ENCODE measurements at regions not wholly inside any gene's neighbourhood (a gene's known extent, or its start where the extent isn't known, plus 50 kb on each side); places are given as distances from the start of the nearest gene placed in this dataset.
"Not testable (repeated sequence)": the region's sequence is repeated elsewhere in the genome, so short reads cannot be mapped to it uniquely, and the experiment has no call there.

DNA sequence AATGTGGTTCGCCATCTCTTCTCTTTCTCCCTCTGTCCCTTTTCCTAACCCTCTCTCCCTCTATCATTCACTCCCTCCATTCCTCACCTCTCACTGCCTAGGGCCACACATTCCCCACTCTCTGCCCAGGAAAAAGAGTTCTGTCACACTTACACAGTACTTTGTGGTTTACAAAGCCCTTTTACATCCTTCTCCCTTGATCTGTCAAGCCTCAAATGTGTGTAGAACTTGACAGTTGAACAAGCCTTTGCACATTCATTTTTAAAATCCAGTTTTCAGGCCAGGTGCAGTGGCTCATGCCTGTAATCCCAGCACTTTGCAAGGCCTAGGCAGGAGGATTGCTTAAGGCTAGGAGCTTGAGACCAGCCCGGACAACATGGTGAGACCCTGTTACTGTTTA lies 156.3 kb downstream of the VSIG4 start:
- no peak for DNase-seq (ENCODE audit: low read depth)

DNA sequence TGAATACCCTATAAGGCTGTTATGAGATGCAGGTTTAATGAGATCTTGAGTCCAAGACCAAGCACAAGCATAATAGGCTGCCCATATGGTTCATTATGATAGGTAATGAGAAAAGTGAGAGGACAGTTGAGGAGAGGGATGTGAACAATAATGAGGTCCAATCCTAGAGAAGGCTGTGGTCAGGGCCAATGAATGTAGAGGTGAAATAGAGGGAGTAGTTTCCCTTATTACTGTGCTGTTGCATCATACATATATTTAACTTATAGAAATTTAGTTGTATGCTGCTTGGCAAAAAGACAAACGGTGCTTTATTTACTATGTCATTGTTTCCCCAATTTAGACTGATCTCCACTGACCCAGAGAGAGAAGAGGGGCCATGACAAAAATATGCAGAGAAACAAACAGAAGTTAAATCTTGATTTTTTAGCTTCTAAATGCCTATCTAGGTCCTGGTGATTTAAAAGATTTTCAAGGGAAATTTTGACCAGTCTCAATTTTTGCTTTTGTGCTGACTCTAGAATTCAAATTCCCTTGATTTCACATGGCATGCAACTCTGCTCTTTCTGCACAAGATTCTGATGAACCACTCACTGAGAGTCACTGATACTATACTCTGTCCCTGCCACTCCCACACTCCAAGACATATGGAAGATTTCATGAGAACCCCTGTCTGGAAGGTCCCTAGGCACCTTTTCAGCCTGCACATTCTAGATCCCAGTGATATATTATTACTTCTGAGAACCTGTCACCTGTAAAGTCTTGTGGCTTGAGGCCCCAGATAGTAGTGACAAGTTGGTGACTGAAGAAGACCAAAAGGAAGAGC lies 159.7 kb downstream of the VSIG4 start:
- DNase-seq (ENCODE audit: low read depth) = no peak

DNA sequence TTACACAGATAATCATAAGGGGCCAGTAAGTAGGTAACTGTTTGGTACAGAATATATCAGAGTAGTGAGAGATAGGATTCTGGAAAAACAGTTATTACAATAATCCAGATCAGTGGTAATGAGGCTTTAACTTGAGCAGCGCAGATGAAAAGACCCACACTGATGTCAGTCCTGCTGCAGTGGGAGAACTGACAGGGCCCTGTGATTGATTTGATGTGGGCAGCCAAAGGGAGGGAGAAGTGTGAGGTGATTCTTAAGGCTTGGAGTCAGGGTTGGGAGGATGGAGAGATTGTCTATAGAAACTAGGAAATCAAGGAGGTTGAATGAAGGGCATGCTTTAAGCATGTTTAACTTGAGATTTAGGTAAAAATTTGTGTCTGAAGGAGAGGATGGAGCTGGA lies 161.4 kb downstream of the VSIG4 start:
- DNase-seq (ENCODE audit: low read depth) = no peak

DNA sequence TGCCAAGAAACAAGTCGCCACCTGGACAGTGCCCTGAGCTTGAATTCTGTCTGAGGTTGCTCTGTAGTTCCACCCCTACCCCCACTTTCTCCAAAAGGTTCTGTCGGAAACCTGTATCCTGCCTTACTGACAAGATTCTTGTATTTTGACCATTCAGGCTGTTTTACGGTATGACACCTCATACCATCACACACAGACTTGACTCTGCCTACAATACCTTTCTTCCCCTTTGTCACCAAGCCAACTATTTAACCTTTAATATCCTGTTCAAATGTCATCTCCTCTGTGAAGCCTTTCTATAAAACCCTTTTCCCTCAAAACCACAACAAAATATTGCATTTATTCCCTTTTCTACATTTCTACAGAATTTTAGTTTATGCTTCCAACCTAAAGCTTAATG lies 161.9 kb downstream of the VSIG4 start:
- no peak for DNase-seq (ENCODE audit: low read depth)

DNA sequence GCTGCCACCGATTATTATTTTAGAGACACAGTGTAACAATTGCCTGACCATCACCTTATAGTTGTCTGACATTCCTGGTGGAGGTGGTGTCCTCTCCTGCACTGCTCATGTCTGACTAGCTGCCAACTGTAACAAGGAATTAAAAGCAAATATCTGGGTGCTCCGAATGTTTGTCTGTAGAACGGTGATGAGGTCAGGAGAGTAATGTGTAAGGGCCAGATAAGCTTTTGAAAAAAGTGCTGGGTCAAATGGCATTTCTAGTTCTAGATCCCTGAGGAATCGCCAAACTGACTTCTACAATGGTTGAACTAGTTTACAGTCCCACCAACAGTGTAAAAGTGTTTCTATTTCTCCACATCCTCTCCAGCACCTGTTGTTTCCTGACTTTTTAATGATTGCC lies 164.3 kb downstream of the VSIG4 start:
- not testable (repeated sequence) for DNase-seq (ENCODE audit: low read depth)

DNA sequence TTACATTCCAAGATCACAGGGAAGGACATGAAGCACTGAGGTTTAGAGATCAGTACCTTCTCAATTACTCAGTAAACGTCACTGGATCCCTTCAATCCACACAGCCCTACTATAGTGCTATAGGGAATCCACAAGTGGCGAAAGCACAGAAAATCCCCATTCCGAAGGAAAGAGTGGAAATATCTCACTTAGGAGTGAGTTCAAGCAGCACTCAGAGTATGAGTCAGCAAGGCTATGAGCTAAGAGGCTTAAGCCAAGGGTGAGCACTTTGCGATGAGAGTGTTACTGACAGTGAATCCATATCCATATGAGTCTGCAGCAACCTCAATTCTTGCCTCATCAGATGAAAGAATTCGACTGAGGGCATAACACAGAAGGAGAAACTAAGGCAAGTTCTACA lies 165.1 kb downstream of the VSIG4 start:
- DNase-seq (ENCODE audit: low read depth) = no peak

DNA sequence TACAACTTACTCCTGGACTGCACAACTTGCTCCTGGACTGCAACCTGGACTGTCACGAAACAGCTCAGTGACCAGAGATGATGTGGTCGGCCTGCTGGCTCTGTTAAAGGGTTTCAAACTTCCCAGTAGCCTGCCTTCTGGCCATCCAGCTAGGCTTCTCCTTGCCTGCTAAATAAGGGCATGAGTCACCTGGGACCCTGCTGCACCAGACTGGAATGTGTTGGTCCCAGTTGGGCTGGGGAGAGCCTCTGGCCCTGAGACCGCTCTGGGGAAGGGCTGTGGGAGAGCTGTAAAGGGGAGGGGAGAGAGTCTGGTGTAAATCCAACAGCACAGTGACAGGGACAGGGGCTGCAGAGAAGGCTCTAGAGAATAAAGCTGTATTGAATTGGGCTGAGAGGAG lies 165.8 kb downstream of the VSIG4 start:
- no peak for DNase-seq (ENCODE audit: low read depth)

DNA sequence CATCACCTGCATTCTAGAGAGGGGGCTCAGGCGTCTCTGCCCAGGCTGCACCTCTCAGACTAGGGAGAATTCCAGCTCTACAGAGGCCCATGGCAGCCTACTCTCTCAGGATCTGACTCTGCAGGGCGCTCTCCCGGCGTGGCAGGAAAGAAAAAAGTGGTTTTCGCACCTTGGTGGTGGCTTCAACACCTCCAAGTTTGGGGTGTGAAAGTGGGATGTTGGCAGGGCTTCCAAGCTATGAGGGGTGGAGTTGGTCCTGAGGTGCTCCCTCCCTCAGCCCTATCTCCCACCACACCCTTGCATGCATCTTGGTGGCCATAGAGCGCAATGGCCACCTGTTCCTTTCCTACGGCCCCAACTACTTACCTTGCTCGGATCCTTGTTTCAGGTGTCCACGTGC lies 166.5 kb downstream of the VSIG4 start:
- DNase-seq (ENCODE audit: low read depth) = no peak

DNA sequence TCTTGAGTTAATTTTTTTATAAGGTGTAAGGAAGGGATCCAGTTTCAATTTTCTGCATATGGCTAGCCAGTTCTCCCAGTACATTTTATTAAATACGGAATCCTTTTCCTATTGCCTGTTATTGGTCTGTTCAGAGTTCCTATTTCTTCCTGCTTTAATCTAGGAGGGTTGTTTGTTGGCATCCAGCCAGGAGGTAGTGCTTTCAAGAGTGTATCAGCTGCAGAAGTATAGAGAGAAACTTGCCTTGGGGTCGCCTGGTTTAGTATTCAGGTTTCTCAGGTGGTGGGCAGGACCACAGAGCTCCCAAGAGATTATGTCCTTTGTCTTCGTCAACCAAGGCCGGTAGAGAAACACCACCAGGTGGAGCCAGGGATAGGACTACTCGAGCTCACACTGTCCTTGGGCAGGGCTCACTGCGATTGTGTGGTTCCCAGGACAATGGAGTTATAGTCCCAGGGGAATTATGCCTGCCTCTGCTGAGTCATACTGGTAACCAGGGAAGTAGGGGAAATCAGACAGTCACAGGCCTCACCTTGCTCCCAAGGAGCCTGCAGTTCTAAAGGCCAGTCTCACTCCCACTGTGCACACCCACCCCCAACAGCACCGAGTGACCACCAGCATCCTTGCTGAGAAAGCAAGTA lies 168.1 kb downstream of the VSIG4 start:
- DNase-seq (ENCODE audit: low read depth) = no peak

DNA sequence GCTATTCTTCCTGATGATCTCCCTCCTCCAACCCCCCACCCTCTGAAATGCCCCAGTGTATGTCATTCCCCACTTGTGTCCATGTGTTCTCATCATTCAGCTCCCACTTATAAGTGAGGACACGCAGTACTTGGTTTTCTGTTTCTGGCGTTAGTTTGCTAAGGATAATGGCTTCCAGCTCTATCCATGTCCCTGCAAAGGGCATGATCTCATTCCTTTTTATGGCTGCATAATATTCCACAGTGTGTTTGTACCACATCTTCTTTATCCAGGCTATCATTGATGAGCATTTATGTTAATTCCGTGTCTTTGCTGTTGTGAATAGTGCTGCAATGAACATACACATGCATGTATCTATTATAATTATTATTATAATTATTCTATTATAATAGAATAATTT lies 169.3 kb downstream of the VSIG4 start:
- DNase-seq (ENCODE audit: low read depth) = not testable (repeated sequence)

DNA sequence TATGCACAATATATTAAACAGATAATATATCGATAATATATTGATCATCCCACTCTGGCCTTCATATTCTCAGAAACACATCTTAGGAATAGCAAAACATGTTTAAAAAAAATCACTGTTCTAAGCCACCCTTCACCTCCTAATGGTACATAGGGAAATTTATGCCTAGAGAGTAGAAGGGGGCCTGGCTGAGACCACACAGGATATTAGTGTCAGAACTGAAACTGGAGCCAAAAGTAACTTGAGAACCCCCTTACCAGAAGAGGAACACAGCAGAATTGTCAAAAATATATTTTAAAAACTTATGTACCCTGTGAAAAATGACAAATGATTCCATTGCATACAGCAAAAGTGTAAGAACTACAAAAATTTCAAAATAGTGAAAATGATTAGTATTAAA lies 173.1 kb downstream of the VSIG4 start:
- DNase-seq (ENCODE audit: low read depth) = no peak

DNA sequence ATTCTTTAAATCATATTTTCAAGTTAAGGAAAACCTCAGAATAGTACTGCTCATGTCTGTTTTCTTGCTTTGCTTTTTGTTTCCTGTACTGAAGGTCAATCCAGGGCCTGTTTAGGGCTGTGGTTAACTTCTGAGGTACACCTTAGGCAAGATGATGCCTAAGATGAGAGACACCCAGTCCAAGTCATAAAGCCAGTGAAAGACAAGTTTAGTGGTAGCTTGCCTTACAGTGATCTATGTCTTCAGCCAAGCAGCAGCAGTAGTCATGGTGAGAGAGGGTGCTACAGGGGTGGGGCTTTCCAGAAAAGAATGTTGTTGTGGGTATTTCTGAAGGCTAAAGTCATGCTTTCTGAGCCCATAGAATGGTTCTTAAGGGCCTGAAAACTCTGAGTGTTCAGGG lies 173.7 kb downstream of the VSIG4 start:
- no peak for DNase-seq (ENCODE audit: low read depth)

DNA sequence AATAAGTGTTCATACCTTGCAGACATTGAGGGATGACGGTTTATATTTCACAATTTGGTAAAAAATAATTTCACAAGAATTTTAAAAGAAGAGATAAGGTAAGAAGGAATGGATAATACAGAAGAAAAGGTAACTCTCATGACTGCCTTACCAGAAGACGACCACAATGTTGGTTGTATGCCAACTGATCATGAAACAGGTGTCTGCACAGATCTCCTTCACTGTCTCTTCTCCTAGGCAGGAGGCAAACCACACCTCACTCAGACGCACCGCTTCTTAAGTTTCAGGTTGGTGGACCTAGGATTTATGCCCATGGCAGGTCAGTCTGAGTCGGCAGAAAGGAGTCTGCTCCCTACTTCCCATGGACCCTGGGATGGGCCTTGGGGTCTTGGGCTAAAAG lies 177.2 kb downstream of the VSIG4 start:
- no peak for DNase-seq (ENCODE audit: low read depth)

DNA sequence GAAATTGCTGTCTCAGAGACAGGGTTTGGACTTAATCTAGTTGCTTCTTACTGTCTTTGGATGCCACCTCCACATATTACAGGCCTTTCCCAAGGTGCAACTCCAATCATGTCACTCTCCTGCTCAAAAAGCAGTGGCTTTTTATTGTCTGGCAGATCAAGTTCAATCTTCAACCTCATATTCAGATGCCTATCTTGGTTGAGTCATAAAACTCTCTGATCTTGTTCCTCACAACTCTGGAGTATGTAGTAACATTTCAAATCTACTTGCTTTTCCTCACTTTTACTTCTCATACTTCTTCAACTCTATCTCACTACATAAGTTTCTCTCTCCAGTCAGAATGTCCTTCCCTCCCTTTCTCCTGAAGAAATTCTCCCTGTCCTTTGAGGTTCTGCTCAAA lies 180.6 kb downstream of the VSIG4 start:
- DNase-seq (ENCODE audit: low read depth) = no peak

DNA sequence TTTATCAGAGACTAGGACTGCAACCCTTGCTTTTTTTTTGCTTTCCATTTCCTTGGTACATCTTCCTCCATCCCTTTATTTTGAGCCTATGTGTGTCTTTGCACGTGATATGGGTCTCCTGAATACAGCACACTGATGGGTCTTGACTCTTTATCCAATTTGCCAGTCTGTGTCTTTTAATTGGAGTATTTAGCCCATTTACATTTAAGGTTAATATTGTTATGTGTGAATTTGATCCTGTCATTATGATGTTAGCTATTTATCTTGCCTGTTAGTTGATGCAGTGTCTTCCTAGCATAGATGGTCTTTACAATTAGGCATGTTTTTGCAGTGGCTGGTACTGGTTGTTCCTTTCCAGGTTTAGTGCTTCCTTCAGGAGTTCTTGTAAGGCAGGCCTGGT lies 185.4 kb downstream of the VSIG4 start:
- not testable (repeated sequence) for DNase-seq (ENCODE audit: low read depth)

DNA sequence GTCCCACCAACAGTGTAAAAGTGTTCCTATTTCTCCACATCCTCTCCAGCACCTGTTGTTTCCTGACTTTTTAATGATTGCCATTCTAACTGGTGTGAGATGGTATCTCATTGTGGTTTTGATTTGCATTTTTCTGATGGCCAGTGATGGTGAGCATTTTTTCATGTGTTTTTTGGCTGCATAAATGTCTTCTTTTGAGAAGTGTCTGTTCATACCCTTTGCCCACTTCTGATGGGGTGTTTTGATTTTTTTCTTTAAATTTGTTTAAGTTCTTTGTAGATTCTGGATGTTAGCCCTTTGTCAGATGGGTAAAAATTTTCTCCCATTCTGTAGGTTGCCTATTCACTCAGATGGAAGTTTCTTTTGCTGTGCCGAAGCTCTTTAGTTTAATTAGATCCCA lies 183.9 kb downstream of the MSN start:
- not testable (repeated sequence) for DNase-seq (ENCODE audit: low read depth)

DNA sequence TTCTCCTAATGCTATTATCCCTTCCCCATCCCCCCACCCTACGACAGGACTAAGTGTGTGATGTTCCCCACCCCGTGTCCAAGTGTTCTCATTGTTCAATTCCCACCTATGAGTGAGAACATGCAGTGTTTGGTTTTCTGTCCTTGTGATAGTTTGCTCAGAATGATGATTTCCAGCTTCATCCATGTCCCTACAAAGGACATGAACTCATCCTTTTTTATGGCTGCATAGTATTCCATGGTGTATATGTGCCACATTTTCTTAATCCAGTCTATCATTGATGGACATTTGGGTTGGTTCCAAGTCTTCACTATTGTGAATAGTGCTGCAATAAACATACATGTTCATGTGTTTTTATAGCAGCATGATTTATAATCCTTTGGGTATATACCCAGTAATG lies 183.4 kb downstream of the MSN start:
- DNase-seq (ENCODE audit: low read depth) = not testable (repeated sequence)

DNA sequence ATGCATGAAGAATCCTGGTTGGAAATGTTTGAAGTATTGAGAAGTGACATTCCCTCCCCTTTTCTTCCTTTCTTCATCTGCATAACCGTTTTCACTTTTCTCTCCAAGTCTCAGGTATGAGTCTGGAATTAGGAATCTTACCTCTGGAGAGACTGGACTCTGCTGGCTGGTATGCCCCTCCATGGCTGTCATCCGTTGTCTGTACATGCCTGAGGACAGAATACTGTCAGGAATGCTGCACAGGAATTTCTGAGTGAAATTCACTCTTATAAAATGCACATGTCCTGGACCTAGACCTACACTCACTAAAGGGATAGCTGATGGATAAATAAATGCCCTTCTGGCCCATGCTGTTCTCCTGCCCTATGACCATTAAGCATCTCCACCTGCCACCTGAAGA lies 179.5 kb downstream of the MSN start:
- no peak for DNase-seq (ENCODE audit: low read depth)

DNA sequence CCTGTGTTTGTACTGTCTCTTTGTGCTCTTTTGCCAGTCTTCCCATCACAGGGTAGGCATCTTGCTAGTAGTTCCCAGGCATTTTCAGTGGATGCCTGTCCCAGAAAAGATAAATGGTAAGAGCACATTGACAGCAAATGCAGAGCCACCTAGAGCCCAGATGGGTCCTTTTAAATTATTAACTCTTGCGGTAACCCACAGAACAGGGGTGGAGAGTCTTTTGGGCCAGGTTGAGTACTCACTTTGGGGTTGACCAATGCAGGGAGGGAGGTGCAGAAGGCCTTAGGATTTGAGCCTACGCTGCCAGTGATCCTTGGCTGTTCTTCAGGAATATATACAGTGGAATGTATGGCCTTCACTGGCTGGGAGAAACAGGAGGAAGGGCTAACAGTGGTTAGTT lies 173.8 kb downstream of the MSN start:
- DNase-seq (ENCODE audit: low read depth) = no peak

DNA sequence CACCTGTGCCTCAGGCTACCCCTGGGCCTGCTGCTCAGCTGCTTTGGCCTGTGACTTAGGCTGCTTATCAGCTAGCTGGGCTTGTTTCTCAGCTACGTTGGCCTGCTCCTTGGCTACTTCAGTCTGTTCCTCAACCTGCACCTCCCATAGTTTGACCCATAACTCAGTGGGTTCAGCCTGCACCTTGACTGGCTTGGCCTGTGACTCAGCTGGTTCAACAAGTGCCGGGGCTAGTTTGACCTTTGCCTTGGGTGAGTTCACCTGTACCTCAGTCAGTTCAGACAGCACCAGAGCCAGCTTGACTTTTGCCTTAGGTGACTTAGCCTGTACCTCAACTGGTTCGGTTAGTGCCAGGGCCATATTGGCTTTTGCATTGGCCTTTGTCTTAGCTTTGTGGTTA lies 171.2 kb downstream of the MSN start:
- no peak for DNase-seq (ENCODE audit: low read depth)

DNA sequence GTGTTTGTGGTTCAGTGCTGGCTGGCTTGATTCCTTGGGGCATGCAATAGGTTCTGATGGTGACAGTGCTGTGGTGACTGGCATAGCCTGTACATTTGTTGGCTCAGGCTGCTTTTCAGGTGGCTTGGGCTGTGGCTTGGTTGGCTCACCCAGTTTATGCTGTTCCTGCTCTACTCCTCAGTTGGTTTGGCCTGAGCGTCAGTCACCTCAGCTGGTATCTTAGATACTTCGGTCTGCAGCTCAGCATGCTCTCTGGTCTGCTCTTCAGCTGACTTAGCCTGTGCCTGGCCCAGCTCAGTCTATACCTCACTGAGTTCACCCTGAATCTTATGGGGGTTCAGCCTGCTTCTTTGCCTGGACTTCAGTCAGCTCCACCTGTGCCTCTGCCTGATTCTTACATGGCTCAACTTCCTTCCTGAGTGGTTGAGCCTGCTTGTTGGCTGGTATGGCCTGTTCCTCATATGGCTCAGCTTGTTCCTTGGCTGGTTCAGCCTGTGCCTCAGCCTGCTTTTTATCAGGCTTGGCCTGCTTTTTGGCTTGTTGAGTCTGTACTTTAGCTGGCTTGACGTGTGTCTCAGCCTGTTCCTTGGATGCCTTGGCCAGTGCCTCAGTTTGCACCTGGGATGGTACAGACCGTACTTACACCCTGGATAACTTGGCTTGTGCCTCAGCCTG lies 170.6 kb downstream of the MSN start:
- DNase-seq (ENCODE audit: low read depth) = no peak

DNA sequence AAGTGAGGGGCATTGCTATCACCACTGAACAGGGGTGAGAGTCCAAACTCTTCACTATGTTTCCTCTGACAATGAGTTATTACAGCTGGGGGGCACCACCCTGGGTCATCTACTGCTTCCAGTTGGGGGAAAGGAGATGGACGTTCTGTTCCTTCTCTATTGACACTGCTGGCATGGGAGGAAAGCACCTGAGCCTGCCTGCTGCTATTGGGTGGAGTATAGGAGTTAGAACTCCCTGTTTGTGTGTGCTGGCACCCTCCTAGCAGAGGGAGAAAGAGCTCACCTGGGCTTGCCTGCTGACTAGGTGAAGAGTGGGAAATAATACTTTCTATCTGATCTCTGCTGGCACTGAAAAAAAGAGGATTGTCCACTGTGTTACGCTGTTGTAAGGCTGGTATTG lies 163.8 kb downstream of the MSN start:
- DNase-seq (ENCODE audit: low read depth) = no peak

DNA sequence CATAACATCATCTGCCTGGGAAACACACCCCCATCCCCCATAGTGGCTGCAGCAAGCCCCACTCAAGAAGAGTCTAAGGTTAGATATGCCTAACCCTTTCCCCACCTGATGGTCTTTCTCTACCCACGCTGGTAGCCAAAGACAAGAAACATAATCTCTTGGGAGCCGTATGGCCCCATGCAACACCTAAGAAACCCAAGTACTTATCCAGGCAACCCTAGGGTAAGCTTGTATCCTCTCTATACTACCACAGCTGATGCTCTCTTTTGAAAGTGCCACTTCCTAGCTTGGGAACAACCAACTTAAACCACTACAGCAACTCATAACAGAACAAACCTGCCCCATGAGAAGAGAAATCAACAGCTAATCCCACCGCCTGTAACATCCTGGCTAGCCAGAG lies 161.1 kb downstream of the MSN start:
- DNase-seq (ENCODE audit: low read depth) = no peak

Measured in activated T-cell treated with anti-CD3 and anti-CD28 coated beads for 24 hours (primary cell).